B cell (primary cell): ENCODE measurements at regions not wholly inside any gene's neighbourhood (a gene's known extent, or its start where the extent isn't known, plus 50 kb on each side); places are given as distances from the start of the nearest gene placed in this dataset.

Experiments
- ATAC-seq: fragments of 200-7000 bp; cut with Tn5 transposase; one replicate; pipeline ENCODE4 v1.10.0; 2021; ENCODE audit warnings: low read depth, mild to moderate bottlenecking, moderate number of reproducible peaks, moderate library complexity
- CTCF ChIA-PET: fragments of 350-600 bp; sonication (Branson Sonifier 250); formaldehyde crosslinking; loops from one replicate; lab custom pipeline; 2021; ENCODE audit warnings: antibody characterized with exemption, inconsistent platforms; lab: Charles Lee
- POLR2A ChIA-PET: fragments of 350-600 bp; sonication (Branson Sonifier 250); formaldehyde crosslinking; loops from one replicate; lab custom pipeline; 2021; ENCODE audit warnings: antibody characterized with exemption; lab: Charles Lee
- DNase-seq: peaks from one replicate; pipeline ENCODE4 v3.0.0; 2013
- H2AFZ ChIP-seq: 2 replicates; pipeline ENCODE4 v1.6.1; 2012; ENCODE audit warnings: mild to moderate bottlenecking, low read depth, low read length; ENCODE audit not compliant: insufficient read depth, poor library complexity, severe bottlenecking
- H3K27ac ChIP-seq, 2 donors: 1 replicate in 1 of 2; 2 replicates in 1 of 2; pipeline ENCODE4 v1.5.1; 2012 to 2013; ENCODE audit warnings: low read length in 2 of 2, mild to moderate bottlenecking in 2 of 2, moderate library complexity in 1 of 2
- H3K27me3 ChIP-seq, 4 experiments: fragments of 200-600 bp in 1 of 4; sonication (generic) in 1 of 4; replicated peaks in 1 of 4; 1 replicate in 2 of 4; 2 replicates in 2 of 4; pipeline versions ENCODE4 v1.6.1 to v1.7.0; 2013 to 2016; ENCODE audit warnings: low read length in 3 of 4, mild to moderate bottlenecking in 2 of 4, mixed read lengths in 1 of 4, moderate library complexity in 1 of 4; ENCODE audit not compliant: insufficient read depth in 4 of 4, control insufficient read depth in 3 of 4; ENCODE audit errors: control extremely low read depth in 1 of 4
- H3K36me3 ChIP-seq, 2 experiments: replicated peaks in 1 of 2; 1 replicate in 1 of 2; 2 replicates in 1 of 2; pipeline versions ENCODE4 v1.6.1 to v1.7.1; 2013; ENCODE audit warnings: low read length in 1 of 2; ENCODE audit not compliant: insufficient read depth in 2 of 2, control insufficient read depth in 1 of 2; ENCODE audit errors: control extremely low read depth in 1 of 2, extremely low read depth in 1 of 2
- H3K4me1 ChIP-seq, 2 donors: fragments of 200-600 bp in 1 of 2; sonication (generic) in 1 of 2; 1 replicate in 1 of 2; 2 replicates in 1 of 2; pipeline versions ENCODE4 v1.5.1 to v1.6.1; 2013 to 2017; ENCODE audit warnings: low read length in 2 of 2; ENCODE audit not compliant: control insufficient read depth in 2 of 2, insufficient read depth in 2 of 2
- H3K4me2 ChIP-seq: replicated peaks from 2 replicates; pipeline ENCODE3; 2012; ENCODE audit warnings: mild to moderate bottlenecking, low read depth, low read length; ENCODE audit not compliant: poor library complexity, severe bottlenecking
- H3K4me3 ChIP-seq, 5 experiments: fragments of 200-600 bp in 1 of 5; sonication (generic) in 1 of 5; 1 replicate in 3 of 5; 2 replicates in 2 of 5; pipeline versions ENCODE4 v1.5.1 to v1.7.0; 2011 to 2016; ENCODE audit warnings: low read length in 4 of 5, mild to moderate bottlenecking in 4 of 5, low read depth in 2 of 5, control low read depth in 1 of 5, moderate library complexity in 1 of 5; ENCODE audit not compliant: insufficient read depth in 1 of 5; ENCODE audit errors: control extremely low read depth in 1 of 5, extremely low read depth in 1 of 5
- H3K79me2 ChIP-seq: fragments of 200-600 bp; sonication (generic); one replicate; pipeline ENCODE4 v1.6.0; 2016; ENCODE audit warnings: low read length; ENCODE audit not compliant: control insufficient read depth, insufficient read depth
- H3K9ac ChIP-seq: fragments of 200-600 bp; sonication (generic); 2 replicates; pipeline ENCODE4 v1.6.1; 2017; ENCODE audit warnings: mild to moderate bottlenecking, low read length, moderate library complexity
- H3K9me3 ChIP-seq, 3 donors: one replicate each; pipeline versions ENCODE4 v1.6.1 to v1.7.1; 2013; ENCODE audit warnings: low read length in 2 of 3; ENCODE audit not compliant: control insufficient read depth in 2 of 3, insufficient read depth in 1 of 3; ENCODE audit errors: control extremely low read depth in 1 of 3
- H4K20me1 ChIP-seq: 2 replicates; pipeline ENCODE4 v1.6.0; 2012; ENCODE audit warnings: mild to moderate bottlenecking, low read length; ENCODE audit not compliant: insufficient read depth, control insufficient read depth, poor library complexity, severe bottlenecking
- H3K27ac Mint-ChIP-seq: one replicate; pipeline ENCODE4 v1.8.0; 2021; ENCODE audit warnings: mixed read lengths
- H3K27me3 Mint-ChIP-seq: one replicate; pipeline ENCODE4 v1.8.0; 2021; ENCODE audit warnings: mixed read lengths
- H3K4me1 Mint-ChIP-seq: one replicate; pipeline ENCODE4 v1.8.0; 2021; ENCODE audit warnings: mixed read lengths
- H3K4me3 Mint-ChIP-seq: one replicate; pipeline ENCODE4 v1.8.0; 2021; ENCODE audit warnings: mixed read lengths
- H3K9me3 Mint-ChIP-seq: one replicate; pipeline ENCODE4 v1.8.0; 2022; ENCODE audit warnings: mixed read lengths; ENCODE audit not compliant: insufficient read depth
- CTCF ChIP-seq: fragments of 200-600 bp; IDR thresholded peaks from one replicate; pipeline ENCODE4 v1.8.0; 2022; ENCODE audit warnings: antibody characterized with exemption, mild to moderate bottlenecking
- EZH2 ChIP-seq: IDR thresholded peaks from 2 replicates; pipeline ENCODE4 v1.6.1; 2012; ENCODE audit warnings: borderline replicate concordance, low read depth, mild to moderate bottlenecking, moderate library complexity, low read length; ENCODE audit not compliant: insufficient read depth, poor library complexity, severe bottlenecking
- WGBS: methylation state at CpG from one replicate; pipeline ENCODE4 v1.1.5; 2013; ENCODE audit warnings: missing lambda C conversion rate; ENCODE audit not compliant: insufficient coverage; 5-methylcytosine and 5-hydroxymethylcytosine counted together
- intact Hi-C: fragments of 100-400 bp; cut with micrococcal nuclease; formaldehyde crosslinking; loops from one replicate; pipeline ENCODE4 v1.10.0; 2022

DNA sequence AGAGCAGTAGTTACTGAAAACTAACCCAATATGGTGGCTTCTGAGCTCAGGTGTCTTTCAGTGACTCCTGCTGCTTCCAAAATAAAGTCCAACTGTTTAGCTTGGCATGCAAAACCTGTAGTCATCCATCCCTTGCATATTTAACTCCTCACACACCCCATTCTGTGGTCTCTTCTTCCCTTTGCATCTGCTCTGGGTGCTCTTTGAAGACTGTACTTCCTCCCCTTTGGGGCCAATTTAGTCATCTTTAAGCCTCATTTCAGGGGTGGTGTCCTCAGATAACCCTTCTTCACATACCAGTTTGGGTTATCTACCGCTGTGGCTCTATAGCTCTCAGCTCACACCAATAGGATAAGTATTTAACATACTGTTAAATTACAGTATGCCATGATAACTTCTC, 209.9 kb upstream of the DMRT1 start:
- H3K27ac Mint-ChIP-seq: no peak overlapping the region
- no peak overlapping the region for H2AFZ ChIP-seq

GRCh38 chr9:633461-633860, 208.0 kb upstream of the DMRT1 start:
- Mint-ChIP-seq H3K27ac (no peak overlapping the region), H3K9me3 (peaks cover 2% of the 10 kb centered on the region), H3K4me1 (peaks cover 5% of the 10 kb centered on the region), H3K4me3 (no peak overlapping the region), H3K27me3 (no peaks in the 10 kb centered on the region)
- H3K27ac ChIP-seq: no peak overlapping the region
- no peaks in the 10 kb centered on the region for H3K79me2 ChIP-seq
- no peaks in the 10 kb centered on the region for H3K27me3 ChIP-seq
- DNase-seq (no peak), ATAC-seq (no peak)
- intact Hi-C loops: no loop called here
- H3K9ac ChIP-seq: no peak overlapping the region
- TF ChIP-seq EZH2 (no peak), CTCF (no peak)
- H2AFZ ChIP-seq: no peak overlapping the region
- POLR2A ChIA-PET: no interaction called here
- no peak overlapping the region for H3K4me2 ChIP-seq
- CTCF ChIA-PET: no interaction called here
- H4K20me1 ChIP-seq: no peaks in the 10 kb centered on the region
- H3K36me3 ChIP-seq: no peaks in the 10 kb centered on the region
- WGBS: no CpG with 5 or more reads among the region's 1 CpG
- H3K9me3 ChIP-seq: peaks cover 0 to 3% (median 0%) of the 10 kb centered on the region in 3 donors
- H3K4me1 ChIP-seq: peaks cover 0 to 6% of the 10 kb centered on the region in 2 donors
- H3K4me3 ChIP-seq: no peak overlapping the region

More for the DNA sequence above, 209.9 kb upstream of the DMRT1 start:
- H3K4me2 ChIP-seq: no peak overlapping the region
- intact Hi-C loops: no loop called here
- peaks cover 0 to 6% of the 10 kb centered on the region in 2 donors for H3K4me1 ChIP-seq
- peaks cover 0 to 3% (median 0%) of the 10 kb centered on the region in 3 donors for H3K9me3 ChIP-seq
- no peaks in the 10 kb centered on the region for H3K36me3 ChIP-seq
- H3K27me3 ChIP-seq: peaks cover 0 to 3% (median 0%) of the 10 kb centered on the region in 4 experiments
- ATAC-seq (no peak), DNase-seq (no peak)
- no peak overlapping the region for H3K27ac ChIP-seq
- Mint-ChIP-seq H3K4me3 (no peak overlapping the region), H3K27me3 (no peaks in the 10 kb centered on the region), H3K9me3 (peaks cover 2% of the 10 kb centered on the region), H3K4me1 (peaks cover 5% of the 10 kb centered on the region)
- H3K9ac ChIP-seq: no peak overlapping the region
- ChIA-PET POLR2A (no interaction called here), CTCF (interaction anchor here (0.7 kb wide), 1 partner anchor 10 kb away, joined by 3 read pairs; no protein-coding TSS in a partner anchor)
- WGBS: no CpG with 5 or more reads among the region's 1 CpG
- no peaks in the 10 kb centered on the region for H4K20me1 ChIP-seq
- H3K4me3 ChIP-seq: no peak overlapping the region
- TF ChIP-seq EZH2 (no peak), CTCF (no peak)
- H3K79me2 ChIP-seq: no peaks in the 10 kb centered on the region
